NCI-H2171 (cell line): ENCODE measurements at regions not wholly inside any gene's neighbourhood (a gene's known extent, or its start where the extent isn't known, plus 50 kb on each side); places are given as distances from the start of the nearest gene placed in this dataset.
"Not testable (repeated sequence)": the region's sequence is repeated elsewhere in the genome, so short reads cannot be mapped to it uniquely, and the experiment has no call there.

Source experiments
- DNase-seq: peaks from one replicate; lab custom pipeline; 2025; lab: John Stamatoyannopoulos, UW

GRCh38 chr3:153614140-153614539 lies 452.1 kb downstream of the RAP2B start:
- no peak for DNase-seq

GRCh38 chr3:153614563-153614962 lies 452.5 kb downstream of the RAP2B start:
- no peak for DNase-seq

DNA sequence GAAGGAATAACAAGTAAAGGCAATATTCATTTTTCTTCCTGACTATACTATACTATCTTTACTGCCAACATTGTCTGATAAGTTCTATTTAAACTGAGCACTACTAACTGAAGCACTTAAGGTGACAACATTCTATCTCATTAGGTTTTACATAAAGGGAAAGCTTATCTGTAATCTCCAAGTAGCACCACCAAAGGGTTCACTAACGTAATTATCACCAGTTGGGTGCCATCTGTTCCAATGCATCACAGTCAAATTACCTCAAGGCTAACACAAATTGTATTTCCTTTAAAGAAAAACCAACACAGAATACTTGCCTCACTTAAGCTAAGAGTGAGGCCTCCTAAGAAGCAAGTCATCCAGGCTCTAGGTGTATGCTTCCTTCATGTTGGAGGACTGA lies 453.8 kb downstream of the RAP2B start:
- no peak for DNase-seq

DNA sequence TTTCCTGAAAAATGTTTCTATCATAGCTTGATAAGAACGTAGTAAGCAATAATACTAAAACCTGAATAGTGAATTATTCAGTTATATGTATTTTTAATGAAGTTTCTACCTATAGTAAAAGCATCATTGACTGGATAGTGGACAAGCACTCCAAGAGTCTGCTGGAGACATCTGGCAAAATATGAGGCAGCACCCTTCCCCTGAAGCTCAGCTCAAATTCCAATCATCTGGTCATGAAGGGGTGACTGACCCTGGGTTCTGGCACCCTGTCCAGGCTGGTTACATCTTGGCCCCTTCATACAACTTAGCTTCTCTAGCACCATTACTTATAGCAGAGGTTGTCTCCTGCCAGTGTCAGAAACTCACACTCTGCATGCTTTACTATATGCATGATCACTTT lies 455.4 kb downstream of the RAP2B start:
- DNase-seq: no peak

GRCh38 chr3:153618176-153618575 lies 456.1 kb downstream of the RAP2B start:
- no peak for DNase-seq

DNA sequence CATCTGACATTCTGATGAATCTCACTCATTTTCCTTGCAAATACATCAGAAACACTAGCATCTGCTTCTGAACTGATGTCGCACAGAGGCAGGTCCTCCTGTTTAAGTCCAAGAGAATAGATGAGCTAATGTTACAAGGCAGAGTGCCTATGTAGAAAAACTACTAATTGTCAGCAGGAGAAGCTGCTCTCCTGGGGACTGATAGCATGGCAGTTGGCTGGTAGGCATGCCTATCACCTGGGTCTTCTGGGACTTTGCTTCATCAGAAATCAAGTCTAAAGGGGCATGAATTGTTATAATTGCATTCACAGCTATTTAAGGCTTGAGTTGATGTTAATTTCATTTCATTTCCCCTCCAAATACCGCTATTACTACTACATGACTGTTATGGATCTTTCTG lies 457.2 kb downstream of the RAP2B start:
- DNase-seq: no peak

- no peak for DNase-seq
These were observed 459.9 kb downstream of the RAP2B start for GRCh38 chr3:153621953-153622352.

GRCh38 chr3:153623834-153624233 lies 461.8 kb downstream of the RAP2B start:
- DNase-seq: no peak

DNA sequence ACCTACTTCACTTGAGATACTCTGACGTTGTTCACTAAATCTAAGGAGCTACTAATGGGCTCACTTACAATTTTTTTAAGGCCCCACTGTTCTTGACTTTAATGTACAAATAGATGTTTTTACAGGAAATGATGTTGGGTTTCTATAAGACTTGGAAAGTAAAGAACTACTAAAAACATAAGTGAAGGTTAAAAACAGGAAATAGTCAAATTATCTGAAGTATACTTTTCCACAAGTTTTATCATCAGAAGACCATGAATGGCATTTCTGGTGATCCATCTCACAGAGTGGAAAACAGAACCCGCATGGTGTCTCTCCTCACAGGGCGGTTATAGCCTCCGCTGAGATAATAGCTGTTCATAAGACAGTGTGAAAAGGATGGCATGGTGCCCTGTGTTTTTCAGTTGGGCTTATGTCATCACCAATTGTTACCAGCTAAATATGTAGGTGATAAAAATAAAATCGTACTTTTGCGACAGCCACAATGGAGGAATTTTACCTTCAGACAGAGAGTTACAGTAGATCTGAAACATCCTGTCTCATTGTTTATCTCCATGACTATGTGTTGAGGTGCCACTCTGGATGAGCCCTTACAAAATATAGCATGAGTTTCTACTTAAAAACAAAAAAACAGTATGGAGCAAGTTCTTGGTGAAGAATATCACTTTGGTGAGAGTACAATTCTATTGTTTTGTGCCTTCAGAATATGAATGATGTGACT lies 462.4 kb downstream of the RAP2B start:
- DNase-seq: no peak

- DNase-seq: no peak
These were observed 463.5 kb downstream of the RAP2B start for GRCh38 chr3:153625506-153625905.

DNA sequence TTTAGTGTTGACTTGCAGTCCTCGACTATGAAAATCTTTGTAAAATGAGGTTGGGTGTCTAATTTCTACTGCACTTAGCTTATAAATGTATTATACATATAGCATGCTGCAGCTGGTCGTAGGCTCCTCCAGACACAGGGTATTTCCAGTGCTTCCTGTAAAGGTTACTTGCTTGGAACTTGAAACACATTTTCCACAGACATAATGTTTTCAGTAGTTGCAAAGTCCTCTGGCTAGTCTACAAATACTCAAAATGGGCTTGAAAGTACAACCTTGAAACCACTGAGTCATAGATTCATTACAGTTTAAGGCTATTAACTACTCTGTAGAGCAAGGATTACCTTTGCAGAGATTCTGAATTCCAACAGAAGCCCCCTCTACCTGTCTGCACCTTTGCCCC lies 464.1 kb downstream of the RAP2B start:
- no peak for DNase-seq

DNA sequence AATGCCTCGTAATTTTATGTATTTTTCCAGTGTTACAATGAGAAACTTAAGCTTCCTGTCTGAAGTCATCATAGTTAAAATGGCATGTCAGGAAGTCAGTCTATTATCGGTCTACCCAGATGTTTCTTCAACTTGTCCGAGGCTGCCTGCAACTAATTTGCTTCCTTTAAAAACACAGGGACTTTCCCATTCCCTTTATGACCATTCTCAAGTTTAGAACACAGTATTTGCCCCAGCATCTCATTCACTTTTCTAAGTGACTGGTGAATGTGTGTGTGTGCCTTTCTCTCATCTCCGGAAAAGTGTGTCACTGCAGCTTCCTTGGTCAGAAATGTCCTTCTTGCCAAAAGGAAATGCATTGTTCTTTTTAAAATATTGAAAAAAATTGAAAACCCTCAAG lies 466.6 kb downstream of the RAP2B start:
- no peak for DNase-seq

- DNase-seq: no peak
These were observed 467.1 kb downstream of the RAP2B start for GRCh38 chr3:153629148-153629547.

GRCh38 chr3:153631102-153631501 lies 469.1 kb downstream of the RAP2B start:
- no peak for DNase-seq

DNA sequence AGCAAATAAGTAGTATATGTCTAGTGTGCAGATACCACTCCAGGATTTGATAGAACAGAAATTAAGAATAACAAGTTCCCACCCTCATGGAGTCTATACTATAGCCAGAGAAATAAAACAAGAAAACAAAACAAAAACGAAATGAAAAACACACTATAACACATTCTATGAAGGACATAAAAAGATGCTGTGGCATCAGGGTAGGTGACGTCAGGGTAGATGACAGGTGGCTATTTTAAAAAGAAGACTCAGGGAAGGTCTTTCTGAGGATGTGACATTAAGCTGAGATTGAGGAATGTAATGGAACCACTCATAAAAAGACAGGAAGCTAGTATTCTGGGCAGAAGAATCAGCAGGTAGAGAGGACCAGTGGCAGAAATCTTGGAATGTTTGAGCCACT lies 469.6 kb downstream of the RAP2B start:
- no peak for DNase-seq

DNA sequence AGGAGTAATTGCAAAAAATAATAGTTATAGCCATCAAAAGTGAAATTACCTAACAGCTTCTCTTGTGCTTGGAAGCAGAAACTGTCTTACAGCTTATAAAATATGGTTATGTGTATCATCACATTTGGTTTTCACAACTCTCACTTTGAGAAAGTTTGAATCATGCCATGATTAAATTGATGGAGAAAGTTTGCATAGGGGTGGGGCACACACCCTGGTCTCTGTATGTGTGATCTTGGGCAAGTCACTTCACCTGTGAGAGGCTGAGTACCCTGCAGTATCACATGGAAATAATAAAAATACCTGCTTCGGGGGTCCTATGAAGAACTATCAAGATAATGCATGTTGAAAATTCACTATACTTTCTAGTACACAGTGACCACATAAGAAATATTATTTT lies 471.4 kb downstream of the RAP2B start:
- DNase-seq: no peak

DNA sequence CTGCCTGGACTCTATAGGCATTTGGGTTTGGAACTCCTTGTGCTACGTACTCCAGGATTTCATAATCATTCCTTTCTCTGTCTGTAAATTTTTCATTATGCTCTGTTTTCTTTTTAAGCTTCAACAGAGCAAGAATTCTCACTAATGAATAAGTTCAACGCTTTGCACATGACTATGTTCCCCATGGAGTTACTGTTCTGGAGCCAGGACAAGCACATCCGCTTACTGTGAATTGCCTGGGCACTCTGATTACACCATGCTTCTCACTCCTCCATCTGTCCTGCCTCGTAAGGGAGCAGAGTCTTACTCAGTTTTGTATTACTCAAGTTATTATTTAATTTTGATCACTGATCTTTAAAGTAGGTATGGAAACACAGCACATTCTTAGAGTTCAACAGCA lies 472.7 kb downstream of the RAP2B start:
- no peak for DNase-seq

GRCh38 chr3:153639631-153640030 lies 477.6 kb downstream of the RAP2B start:
- DNase-seq: no peak

DNA sequence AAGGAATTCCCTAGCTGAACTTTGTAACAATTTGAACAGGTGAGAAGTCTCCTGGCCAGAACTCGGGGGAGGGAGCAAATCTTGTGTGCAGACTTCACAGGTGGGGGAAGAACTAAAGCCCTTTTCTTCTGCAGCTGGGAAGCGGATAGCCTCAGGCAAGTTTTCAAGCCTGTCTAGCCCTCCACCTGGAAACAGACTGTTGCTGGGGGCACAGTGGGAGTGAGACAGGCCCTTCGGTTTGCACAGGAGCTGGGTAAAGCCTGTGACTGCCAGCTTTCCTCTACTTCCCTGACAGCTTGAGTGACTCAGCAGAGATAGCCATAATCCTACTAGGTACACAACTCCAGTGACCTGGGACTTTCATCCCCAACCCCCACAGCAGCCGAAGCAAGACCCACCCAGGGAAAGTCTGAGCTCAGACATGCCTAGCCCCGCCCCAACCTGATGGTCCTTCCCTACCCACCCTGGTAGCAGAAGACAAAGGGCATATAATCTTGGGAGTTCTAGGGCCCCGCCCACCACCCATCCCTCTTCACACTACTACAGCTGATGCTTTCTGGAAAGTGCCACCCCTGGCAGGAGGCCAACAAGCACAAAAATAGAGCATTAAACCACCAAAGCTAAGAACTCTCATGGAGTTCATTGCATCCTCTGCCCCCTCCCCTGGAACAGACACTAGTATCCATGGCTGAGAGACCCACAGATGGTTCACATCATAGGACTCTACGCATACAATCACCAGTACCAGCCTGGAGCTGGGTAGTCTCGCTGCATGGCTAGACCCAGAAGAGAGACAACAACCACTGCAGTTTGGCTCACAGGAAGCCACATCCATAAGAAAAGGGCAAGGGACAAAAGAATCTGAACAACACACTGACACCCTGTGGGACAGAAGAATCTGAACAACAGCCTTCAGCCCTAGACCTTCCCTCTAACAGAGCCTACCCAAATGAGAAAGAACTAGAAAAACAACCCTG lies 479.0 kb downstream of the RAP2B start:
- no peak for DNase-seq

GRCh38 chr3:153642576-153642975 lies 478.6 kb upstream of the ARHGEF26 start:
- not testable (repeated sequence) for DNase-seq

DNA sequence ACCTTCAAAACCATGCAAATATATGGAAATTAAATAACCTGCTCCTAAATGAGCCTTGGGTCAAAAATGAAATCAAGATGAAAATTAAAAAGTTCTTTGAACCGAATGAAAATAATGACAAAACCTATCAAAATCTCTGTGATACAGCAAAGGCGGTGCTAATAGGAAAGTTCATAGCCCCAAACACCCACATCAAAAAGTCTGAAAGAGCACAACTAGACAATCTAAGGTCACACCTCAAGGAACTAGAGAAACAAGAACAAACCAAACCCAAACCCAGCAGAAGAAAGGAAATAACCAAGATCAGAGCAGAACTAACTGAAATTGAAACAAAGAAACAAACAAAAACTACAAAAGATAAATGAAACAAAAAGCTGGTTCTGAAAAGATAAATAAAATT lies 477.7 kb upstream of the ARHGEF26 start:
- not testable (repeated sequence) for DNase-seq

- no peak for DNase-seq
These were observed 471.8 kb upstream of the ARHGEF26 start for GRCh38 chr3:153649286-153649839.

- no peak for DNase-seq
These were observed 469.1 kb upstream of the ARHGEF26 start for GRCh38 chr3:153652076-153652475.
